HS-5 (cell line): ENCODE measurements at regions not wholly inside any gene's neighbourhood (a gene's known extent, or its start where the extent isn't known, plus 50 kb on each side); places are given as distances from the start of the nearest gene placed in this dataset.
"Not testable (repeated sequence)": the region's sequence is repeated elsewhere in the genome, so short reads cannot be mapped to it uniquely, and the experiment has no call there.

Experiments used
- DNase-seq: peaks from one replicate; pipeline ENCODE4 v3.0.0-alpha.2; 2012; ENCODE audit warnings: low read depth

DNA sequence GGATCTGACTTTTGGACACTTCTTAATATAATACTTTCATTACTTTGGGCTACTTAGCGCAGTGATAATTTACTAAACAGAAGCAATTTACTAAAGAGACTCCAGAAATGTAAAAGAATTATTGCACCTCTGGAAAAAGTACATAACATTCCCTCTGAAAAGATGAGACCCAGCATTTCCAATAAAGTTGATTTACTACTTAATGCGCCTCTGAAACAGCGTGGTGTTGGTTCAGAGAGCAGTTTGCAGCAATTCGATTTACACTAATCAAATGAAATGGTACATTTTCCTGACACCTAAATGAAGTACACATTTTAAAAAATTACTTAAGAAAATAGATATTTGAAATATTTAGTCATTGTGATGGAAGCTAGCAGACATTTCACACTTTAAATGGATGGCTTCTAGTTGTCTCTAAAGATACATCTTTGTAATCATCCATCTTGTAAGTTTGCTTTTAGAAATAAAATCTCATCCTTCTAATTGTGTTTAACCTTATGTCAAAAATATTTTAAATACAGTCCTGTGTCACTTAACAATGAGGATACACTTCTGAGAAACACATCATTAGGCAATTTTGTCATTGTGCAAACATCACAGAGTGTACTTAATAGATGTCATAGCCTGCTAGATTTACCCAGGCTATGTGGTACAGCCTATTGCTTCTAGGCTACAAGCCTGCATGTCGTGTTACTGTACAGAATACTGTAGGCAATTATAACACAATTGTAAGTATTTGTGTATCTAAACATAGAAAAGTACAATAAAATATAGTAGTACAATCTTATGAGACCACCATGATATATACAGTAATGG is 284.6 kb upstream of the UBE2E3 start:
- no peak for DNase-seq

DNA sequence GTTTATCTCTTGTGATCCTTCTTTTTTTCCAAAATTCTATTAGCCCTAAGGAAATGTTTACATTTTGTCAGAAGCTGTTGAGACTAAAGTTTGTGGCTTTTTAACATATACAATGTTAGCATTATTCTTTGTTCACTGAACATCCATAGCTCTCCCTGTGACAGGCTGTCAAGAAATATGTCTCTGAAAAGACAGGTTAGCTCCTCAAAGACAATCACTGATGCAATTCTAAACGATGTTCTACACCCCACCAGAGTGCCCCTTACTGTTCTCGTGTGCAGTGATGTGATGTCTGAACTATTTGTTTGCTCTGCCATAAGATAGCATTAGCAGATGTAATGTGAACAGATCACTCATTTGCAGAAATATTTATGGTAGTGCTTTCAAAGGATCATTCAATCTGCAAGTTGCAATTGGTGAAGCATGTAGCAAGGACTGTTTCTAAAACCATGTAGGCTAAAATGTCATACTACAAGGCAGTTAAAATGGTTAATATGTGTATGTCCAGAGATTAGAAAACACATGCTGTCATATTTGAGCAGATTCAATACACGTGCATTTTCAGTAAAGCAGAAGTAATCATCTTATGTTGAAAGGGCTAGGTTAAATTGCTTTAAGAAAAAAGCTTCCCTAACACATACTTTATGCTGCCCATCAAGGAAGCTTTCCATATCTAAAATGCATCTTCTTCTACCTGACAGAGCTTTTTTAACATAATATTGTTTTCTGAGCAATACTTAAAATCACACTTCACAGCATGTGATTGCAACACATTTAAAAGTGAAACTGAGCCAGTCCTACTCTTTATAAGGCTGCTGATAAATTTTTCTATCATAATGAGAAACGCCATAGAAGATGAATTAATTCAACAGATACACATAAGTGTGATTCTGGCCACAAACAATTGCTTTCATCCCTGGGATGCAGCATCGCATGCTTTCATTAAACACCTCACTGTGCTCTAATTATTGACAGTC is 285.7 kb upstream of the UBE2E3 start:
- no peak for DNase-seq

DNA sequence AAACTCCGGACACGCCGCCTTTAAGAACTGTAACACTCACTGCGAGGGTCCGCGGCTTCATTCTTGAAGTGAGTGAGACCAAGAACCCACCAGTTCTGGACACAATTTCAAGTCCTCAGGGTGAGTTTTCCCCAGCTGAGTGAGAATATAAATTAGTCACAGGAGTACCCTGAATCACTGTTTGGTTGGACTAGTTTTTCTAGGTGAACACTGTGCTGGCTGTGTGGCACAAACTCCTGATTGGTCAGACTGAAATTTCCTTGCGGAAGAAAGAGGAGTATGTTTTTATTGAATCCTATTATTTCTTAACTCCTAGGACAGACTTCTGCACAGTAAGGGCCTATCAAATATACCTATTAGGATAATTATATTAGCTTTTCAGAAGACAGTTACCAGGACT is 288.1 kb upstream of the UBE2E3 start:
- no peak for DNase-seq

DNA sequence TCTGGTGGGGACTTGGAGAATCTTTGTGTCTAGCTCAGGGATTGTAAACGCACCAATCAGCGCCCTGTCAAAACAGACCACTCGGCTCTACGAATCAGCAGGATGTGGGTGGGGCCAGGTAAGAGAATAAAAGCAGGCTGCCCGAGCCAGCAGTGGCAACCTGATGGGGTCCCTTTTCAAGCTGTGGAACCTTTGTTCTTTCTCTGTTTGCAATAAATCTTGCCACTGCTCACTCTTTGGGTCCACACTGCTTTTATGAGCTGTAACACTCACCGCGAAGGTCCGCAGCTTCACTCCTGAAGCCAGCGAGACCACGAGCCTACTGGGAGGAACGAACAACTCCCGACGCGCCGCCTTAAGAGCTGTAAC is 288.6 kb upstream of the UBE2E3 start:
- not testable (repeated sequence) for DNase-seq

DNA sequence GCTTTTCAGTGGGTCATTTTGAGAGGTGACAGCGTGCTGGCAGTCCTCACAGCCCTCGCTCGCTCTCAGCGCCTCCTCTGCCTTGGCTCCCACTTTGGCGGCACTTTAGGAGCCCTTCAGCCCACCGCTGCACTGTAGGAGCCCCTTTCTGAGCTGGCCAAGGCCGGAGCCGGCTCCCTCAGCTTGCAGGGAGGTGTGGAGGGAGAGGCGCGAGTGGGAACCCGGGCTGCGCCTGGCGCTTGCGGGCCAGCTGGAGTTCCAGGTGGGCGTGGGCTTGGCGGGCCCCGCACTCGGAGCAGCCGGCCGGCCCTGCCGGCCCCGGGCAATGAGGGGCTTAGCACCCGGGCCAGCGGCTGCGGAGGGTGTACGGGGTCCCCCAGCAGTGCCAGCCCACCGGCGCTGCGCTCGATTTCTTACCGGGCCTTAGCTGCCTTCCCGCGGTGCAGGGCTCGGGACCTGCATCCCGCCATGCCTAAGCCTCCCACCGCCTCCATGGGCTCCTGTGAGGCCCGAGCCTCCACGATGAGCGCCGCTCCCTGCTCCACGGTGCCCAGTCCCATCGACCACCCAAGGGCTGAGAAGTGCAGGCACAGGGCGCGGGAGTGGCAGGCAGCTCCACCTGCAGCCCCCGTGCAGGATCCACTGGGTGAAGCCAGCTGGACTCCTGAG is 289.1 kb upstream of the UBE2E3 start:
- not testable (repeated sequence) for DNase-seq

DNA sequence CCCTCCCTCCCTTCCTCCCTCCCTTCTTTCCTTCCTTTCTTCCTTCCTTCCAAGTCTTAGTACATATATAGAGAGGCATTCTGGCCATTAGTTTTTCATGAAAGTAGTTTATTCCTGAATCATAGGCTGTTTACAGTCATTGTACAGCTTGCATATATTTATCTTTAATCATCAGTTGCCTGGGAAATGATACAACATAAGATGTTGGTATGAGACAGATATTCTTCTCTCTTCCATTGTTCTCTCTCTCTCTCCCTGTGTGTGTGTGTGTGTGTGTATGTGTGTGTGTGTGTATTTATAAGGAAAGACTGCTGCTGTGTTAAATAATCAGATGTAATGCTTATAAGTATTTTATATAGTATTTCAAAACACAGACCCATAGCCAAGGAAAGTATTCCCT is 289.8 kb upstream of the UBE2E3 start:
- DNase-seq = no peak

DNA sequence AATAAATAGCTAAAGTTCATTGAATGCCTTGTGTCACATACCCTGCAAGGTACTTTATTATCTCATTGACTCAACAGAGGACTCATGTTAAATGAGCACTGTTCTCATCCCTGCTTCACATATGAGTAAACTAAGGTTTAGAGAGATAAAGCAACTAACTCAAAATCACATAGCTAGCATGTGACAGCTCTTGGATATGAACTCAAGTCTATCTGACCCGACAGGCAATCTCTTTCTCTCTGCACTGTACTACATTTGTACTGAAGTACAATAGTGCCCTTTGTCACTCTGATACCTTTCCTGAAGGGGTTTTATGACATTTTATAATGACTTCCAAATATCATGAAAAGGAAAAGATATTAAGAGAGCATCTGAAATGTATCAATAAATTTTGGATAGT is 297.5 kb upstream of the UBE2E3 start:
- DNase-seq = no peak

DNA sequence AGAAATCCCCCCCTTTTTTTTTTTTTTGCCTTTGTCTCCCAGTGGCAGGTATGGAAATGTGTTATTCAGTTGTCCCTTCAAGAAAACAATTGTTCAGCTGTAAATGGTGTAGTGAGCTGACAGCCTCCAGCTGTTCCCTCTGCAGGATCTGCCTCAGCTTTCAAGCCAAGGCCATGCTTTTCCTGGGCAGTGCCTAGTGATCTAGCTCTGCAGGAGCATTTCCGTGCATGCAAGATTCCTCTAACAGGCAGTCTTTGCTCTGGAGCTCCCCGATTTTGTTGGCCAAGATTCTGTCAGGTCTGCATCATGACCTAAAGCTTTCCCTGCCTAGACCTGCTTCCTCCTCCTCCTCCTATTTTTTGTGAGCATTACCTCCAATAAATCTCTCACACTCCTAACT is 300.7 kb upstream of the UBE2E3 start:
- no peak for DNase-seq

DNA sequence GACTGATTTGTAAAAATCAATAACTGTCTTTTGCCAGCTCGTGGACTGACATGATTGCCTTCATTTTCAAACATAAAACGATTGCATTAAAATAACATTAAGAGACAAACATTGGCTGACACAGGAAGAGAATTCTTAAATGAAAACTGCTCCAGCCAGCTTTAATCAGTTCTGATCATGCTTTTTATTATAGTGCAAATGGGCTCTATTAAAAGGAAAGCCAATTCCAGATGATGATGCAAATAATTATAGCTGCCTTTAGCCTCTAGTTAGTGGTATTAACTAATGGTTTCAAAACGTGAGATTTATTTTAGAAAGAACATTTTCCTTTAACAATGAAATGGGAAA is 301.8 kb upstream of the UBE2E3 start:
- no peak for DNase-seq

DNA sequence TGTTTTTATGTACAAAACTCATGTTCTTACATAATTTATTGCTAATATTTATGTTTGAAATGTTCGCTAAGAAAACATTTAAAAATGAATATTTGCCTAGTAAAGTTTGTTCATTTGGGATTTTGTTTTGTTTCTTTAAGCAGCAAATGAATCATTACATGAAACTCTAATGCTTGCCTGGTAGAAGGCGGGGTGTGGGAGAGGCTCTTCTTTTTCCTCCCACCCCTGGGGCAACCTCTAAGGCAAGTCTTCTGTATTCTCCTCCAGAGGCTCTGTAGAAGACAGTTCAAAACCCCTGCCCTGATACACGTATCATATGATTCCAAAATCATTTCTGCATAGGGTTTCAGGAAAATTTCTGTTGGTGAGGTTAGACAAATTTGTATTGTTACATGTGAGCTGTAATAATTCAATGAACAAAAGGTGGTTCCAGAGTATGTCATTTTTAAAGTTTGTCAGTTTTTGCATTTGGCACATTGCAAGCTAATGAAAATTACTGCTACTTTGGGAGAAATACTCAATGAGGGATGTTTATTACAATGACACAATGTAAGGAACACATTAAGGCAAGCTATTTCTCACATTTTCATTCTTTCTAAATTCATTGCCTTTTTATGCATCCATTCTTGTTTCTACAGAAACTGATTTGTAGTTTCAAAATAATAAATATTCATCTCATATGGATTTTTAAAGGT is 302.3 kb upstream of the UBE2E3 start:
- no peak for DNase-seq

DNA sequence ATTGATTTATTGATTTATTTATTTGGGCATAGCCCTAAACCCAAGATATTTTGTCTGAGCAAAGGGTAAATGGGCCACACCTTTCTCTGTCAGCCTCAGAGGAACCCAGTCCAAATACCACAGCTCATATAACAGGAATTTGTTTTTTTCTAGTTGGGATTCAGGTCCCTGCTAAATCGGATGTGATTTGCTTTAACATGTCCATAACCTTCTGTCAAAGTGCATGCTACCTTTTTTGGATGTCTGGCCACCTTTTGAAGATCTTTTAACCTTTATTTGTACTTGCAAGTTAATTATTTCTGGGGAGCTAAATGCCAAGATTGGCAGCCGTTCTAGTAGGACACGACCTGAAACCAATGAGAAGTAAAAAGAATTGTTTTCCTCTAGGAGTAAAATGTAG is 303.2 kb upstream of the UBE2E3 start:
- no peak for DNase-seq

DNA sequence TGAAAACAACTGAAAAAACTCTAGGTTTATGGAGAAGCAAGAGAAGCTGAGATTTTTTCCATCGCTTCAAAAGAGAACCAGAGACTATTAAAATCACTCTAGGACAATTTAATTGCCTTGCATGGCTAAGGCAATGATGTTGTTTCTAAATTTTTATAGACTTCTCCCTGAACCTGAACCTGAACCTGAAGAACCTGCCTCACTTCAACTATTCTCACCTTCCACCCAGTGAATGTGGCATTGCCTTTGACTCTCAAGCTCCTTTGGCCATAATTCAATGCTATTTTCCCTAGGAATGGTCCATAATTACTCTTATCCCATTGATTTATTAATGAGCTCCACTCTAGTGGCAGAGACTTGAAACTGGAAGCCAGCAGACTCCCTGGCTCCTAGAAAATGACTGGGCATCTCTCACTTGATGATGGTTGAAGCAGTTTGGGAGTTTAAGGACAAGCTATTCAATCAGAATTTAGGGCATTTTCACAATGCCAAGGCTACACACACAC is 303.8 kb upstream of the UBE2E3 start:
- DNase-seq = no peak

DNA sequence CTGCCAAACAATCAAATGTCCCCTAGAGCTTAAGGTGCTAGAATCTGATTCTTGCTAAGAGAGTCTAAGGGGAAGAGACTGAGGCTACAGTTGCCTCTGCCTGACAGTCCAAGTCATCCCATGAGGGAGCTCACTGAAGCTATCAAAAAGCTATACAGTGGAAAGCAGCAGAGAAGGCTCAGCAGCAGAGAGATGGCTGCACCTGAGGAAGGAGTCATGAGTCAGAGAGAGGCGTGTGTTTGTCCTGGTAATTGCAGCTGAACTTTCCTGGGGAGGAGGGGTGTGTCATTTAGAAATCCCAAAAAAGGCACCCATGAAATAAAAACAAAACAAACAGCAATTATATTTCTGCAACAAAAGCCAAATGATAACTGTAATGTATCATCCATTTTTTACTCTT is 305.2 kb upstream of the UBE2E3 start:
- no peak for DNase-seq

DNA sequence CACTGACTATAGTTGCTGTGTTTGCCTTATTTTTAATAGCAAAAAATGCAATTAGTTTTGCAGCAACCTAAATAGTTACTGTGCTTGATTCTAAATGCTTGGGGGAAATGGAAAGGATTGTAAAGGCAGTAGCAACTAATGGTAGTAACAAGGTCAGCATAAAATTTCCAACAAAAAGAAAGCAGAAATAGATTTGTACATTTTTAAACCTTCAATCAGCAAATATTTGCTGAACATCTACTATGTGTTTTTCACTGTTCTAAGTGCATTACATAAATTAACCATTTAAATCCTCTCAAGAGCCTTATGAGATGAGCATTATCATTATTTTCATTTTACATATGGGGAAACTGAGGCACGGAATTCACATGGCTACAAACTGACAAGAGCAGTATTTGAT is 308.0 kb upstream of the UBE2E3 start:
- DNase-seq = no peak

DNA sequence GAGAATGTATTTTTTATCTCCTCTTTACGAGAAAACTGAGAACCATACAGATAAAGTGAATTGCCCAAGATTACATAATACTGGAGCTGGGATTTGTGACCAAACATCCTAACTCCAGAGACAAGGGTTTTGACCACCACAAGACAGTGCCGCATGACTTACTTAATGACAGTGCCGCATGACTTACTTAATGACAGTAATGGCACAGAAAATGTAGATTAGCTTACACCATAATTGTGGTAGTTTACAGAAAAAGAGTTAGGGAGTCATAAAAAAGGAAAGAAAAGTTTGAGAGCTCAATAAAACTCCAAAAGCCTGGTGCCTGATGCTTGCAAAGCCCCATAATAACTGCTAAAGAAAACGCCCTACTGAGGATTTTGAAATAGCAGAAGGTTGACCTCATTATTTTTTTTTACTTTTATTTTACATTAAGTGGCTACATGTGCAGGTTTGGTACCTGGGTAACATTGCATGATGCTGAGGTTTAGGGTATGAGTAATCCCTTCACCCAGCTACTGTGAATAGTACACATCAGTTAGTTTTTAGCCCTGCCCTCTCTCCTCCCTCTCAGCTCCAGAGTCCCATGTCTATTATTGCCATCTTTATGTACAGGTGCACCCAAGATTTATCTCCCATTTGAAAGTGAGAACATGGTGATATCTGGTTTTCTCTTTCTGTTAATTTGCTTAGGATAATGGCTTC is 310.0 kb upstream of the UBE2E3 start:
- DNase-seq = no peak

DNA sequence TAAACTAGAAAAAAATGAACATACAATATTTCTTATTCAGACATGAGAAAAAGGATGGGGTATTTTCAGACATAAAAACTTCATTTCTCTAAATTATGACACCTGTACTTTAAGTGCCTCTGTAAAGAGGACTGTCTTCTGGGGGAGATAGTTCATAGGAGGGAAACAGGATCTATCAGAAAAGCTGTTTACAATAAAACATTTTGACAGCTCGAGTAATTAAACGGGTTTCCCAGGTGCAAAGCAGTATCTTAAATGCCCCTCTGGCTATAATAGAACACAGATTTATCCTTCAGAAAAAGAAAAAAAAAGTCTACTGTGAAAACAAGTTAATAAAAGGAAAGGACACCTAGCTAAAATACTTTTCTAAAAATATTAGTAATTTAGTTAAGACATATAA is 311.4 kb upstream of the UBE2E3 start:
- no peak for DNase-seq

DNA sequence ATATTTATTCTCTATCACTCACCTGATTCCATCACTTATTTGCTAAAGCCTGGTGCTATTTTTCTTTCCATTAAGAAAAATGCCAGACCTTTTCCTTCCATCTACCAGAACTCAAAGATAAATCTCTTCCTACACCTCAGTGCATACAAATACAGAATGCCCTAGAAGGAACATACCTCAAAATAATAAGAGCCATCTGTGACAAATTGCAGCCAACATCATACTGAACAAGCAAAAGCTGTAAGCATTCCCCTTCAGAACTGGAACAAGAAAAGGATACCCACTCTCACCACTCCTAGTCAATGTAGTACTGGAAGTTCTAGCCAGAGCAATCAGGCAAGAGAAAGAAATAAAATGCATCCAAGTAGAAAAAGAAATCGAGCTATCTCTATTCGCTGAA is 315.9 kb upstream of the UBE2E3 start:
- no peak for DNase-seq

DNA sequence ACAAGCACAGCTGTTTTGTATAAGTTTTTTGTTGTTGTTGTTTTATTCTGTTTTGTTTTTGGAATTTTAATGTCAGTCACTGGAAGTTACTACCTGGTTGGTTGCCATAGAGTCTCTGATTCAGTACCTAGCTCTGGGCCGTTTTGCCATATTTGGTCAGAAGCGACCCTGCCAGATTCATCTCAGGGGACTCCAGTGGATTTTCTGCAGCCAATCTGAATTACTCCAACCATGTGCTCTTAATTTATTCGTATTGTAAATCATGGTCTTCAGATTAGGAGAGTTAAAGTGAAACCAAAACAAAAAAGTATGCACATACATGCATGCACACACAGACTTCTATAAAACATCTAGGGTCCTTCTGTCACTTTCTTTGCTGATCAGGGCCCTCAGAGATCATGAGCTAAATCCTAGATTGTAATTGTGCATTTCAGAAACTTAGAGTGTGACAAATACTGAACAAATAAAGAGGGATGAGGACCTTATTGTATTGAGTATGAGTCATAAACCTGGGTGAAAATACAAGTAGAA is 317.4 kb upstream of the UBE2E3 start:
- no peak for DNase-seq

DNA sequence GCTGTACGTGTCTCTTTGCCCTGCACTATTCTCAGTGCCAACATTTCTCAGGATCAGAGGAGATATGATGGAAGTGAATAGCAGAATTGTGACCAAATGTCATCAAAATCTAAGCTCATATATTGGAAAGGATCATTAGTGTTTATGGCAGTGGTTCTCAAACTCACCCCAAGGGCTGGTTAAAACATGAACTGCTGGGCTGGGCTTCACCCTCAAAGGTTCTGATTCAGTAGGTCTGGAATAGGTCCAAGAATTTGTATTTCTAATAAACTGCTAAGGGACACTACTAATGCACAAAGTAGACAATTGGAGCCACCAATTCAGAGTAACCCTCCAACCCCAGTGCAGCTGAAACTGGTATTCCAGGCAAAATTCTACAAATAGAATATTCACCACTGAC is 317.9 kb upstream of the UBE2E3 start:
- no peak for DNase-seq

DNA sequence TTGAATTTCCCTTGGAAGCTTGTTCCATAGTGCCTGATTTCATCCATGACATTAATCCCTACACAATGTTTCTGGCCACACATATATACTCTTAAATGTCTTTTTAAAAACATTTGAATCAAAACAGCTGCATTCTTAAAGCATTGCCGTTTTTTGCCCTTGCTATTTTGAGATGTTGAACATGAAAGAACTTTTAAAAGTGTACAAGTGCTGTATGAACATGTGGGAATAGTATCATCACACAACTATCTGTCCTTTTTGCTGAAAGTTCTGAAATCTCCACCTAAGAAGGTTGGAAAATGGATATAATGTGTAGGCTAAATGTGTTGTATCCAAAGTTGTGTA is 318.7 kb upstream of the UBE2E3 start:
- no peak for DNase-seq
